Hematopoietic multipotent progenitor cell (in vitro differentiated cells): ENCODE measurements at regions not wholly inside any gene's neighbourhood (a gene's known extent, or its start where the extent isn't known, plus 50 kb on each side); places are given as distances from the start of the nearest gene placed in this dataset.
"Not testable (repeated sequence)": the region's sequence is repeated elsewhere in the genome, so short reads cannot be mapped to it uniquely, and the experiment has no call there.

Experiments used
- DNase-seq, 3 donors: peaks; one replicate each; pipeline ENCODE4 v3.0.0-alpha.2; 2011 to 2015; ENCODE audit warnings: low read depth in 2 of 3, low spot score in 2 of 3

GRCh38 chr6:134537765-134538164 lies 219.9 kb upstream of the SGK1 start:
- DNase-seq, result not testable (repeated sequence)

- DNase-seq, result no peak
Observed at GRCh38 chr6:134537146-134537555, 219.2 kb upstream of the SGK1 start.

- no peak for DNase-seq
Observed at GRCh38 chr6:134535831-134536230, 217.9 kb upstream of the SGK1 start.

- DNase-seq, result no peak
Observed at GRCh38 chr6:134534708-134535149, 216.8 kb upstream of the SGK1 start.

- DNase-seq, result no peak
Observed at GRCh38 chr6:134533991-134534390, 216.1 kb upstream of the SGK1 start.

- no peak for DNase-seq
Observed at GRCh38 chr6:134532694-134533624, 215.0 kb upstream of the SGK1 start.

GRCh38 chr6:134531611-134532010 lies 213.7 kb upstream of the SGK1 start:
- DNase-seq, result no peak

GRCh38 chr6:134531188-134531551 lies 213.3 kb upstream of the SGK1 start:
- no peak for DNase-seq

- peak in 1 of 3 donors; percentile 23 for DNase-seq
Observed at GRCh38 chr6:134529921-134530320, 212.0 kb upstream of the SGK1 start.

GRCh38 chr6:134529305-134529704 lies 211.4 kb upstream of the SGK1 start:
- no peak for DNase-seq

- no peak for DNase-seq
Observed at GRCh38 chr6:134527108-134527787, 209.3 kb upstream of the SGK1 start.

- no peak for DNase-seq
Observed at GRCh38 chr6:134525190-134525868, 207.4 kb upstream of the SGK1 start.

GRCh38 chr6:134523903-134524650 lies 206.2 kb upstream of the SGK1 start:
- DNase-seq, result no peak

- no peak for DNase-seq
Observed at GRCh38 chr6:134523051-134523450, 205.1 kb upstream of the SGK1 start.

GRCh38 chr6:134521116-134521501 lies 203.2 kb upstream of the SGK1 start:
- no peak for DNase-seq

GRCh38 chr6:134520181-134521115 lies 202.5 kb upstream of the SGK1 start:
- no peak for DNase-seq

GRCh38 chr6:134519465-134519864 lies 201.6 kb upstream of the SGK1 start:
- DNase-seq, result peak in 2 of 3 donors; percentile 37 to 66

- DNase-seq, result peak in 1 of 3 donors; percentile 17
Observed at GRCh38 chr6:134517868-134518267, 200.0 kb upstream of the SGK1 start.

GRCh38 chr6:134517145-134517658 lies 199.3 kb upstream of the SGK1 start:
- no peak for DNase-seq
